ENCODE measurements at regions not wholly inside any gene's neighbourhood (a gene's known extent, or its start where the extent isn't known, plus 50 kb on each side); places are given as distances from the start of the nearest gene placed in this dataset.

DNA sequence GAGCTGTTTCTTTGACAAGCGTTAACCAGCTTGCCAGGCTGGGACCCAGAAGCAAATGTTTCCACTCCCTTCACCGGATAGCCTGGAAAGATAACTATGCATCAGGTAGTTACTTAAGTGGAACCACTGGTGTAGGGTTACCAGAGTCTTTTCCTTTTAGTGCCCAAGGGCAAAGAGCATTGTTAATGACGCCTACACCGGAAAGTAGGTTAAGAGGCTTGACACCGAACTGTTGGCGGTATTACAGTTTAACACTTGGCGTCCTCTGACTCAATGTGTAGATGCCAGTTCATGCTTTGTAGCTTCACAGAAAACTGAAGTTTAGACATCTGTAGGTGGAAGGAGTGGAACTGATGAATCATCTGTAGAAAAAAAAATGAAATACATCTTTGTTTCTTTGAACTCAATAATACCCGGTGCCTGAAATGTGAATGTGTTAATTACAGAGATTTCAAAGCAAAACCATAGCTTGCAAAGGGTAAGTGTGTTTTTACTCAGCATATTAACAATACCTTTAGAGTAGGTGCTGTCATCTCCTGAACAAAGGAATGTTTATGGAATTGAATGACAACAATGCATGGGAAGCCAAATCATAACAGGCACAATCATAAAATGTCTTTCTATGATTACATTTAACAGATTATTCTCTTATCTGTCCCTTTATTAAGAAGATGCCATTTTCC is 426.7 kb upstream of the SALL1 start:
- TF ChIP-seq, protein P1, sequence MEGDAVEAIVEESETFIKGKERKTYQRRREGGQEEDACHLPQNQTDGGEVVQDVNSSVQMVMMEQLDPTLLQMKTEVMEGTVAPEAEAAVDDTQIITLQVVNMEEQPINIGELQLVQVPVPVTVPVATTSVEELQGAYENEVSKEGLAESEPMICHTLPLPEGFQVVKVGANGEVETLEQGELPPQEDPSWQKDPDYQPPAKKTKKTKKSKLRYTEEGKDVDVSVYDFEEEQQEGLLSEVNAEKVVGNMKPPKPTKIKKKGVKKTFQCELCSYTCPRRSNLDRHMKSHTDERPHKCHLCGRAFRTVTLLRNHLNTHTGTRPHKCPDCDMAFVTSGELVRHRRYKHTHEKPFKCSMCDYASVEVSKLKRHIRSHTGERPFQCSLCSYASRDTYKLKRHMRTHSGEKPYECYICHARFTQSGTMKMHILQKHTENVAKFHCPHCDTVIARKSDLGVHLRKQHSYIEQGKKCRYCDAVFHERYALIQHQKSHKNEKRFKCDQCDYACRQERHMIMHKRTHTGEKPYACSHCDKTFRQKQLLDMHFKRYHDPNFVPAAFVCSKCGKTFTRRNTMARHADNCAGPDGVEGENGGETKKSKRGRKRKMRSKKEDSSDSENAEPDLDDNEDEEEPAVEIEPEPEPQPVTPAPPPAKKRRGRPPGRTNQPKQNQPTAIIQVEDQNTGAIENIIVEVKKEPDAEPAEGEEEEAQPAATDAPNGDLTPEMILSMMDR (conservative IDR thresholded peaks at IDR 0.05; ENCODE audit: low read depth in 2 of 2), result no peak
- TF ChIP-seq NANOG (IDR thresholded peaks at IDR 0.05; ENCODE audit: borderline replicate concordance) (no peak), EZH2phosphoT487 (IDR thresholded peaks at IDR 0.05; ENCODE audit: unreplicated experiment) (no peak), POLR2AphosphoS5 (IDR thresholded peaks at IDR 0.05; ENCODE audit: low read depth) (no peak), JUNB (IDR thresholded peaks at IDR 0.05; ENCODE audit: unreplicated experiment) (no peak), EZH2 (IDR thresholded peaks at IDR 0.05; ENCODE audit: low read depth, unreplicated experiment) (no peak), ZNF331 (CRISPR knock-in tag; IDR thresholded peaks at IDR 0.05; ENCODE audit: low read depth) (no peak)
- TF ChIP-seq, protein P2, sequence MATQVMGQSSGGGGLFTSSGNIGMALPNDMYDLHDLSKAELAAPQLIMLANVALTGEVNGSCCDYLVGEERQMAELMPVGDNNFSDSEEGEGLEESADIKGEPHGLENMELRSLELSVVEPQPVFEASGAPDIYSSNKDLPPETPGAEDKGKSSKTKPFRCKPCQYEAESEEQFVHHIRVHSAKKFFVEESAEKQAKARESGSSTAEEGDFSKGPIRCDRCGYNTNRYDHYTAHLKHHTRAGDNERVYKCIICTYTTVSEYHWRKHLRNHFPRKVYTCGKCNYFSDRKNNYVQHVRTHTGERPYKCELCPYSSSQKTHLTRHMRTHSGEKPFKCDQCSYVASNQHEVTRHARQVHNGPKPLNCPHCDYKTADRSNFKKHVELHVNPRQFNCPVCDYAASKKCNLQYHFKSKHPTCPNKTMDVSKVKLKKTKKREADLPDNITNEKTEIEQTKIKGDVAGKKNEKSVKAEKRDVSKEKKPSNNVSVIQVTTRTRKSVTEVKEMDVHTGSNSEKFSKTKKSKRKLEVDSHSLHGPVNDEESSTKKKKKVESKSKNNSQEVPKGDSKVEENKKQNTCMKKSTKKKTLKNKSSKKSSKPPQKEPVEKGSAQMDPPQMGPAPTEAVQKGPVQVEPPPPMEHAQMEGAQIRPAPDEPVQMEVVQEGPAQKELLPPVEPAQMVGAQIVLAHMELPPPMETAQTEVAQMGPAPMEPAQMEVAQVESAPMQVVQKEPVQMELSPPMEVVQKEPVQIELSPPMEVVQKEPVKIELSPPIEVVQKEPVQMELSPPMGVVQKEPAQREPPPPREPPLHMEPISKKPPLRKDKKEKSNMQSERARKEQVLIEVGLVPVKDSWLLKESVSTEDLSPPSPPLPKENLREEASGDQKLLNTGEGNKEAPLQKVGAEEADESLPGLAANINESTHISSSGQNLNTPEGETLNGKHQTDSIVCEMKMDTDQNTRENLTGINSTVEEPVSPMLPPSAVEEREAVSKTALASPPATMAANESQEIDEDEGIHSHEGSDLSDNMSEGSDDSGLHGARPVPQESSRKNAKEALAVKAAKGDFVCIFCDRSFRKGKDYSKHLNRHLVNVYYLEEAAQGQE (IDR thresholded peaks at IDR 0.05; ENCODE audit: unreplicated experiment), result no peak
